Heart right ventricle (tissue), 16 donors: ENCODE measurements at regions not wholly inside any gene's neighbourhood (a gene's known extent, or its start where the extent isn't known, plus 50 kb on each side); places are given as distances from the start of the nearest gene placed in this dataset.

Experiments
- ATAC-seq, 8 donors: fragments of 200-7000 bp; cut with Tn5 transposase; one replicate each; pipeline ENCODE4 v1.9.1; 2020; ENCODE audit warnings: mild to moderate bottlenecking in 8 of 8, moderate library complexity in 8 of 8, moderate number of reproducible peaks in 1 of 8
- DNase-seq, 2 donors: peaks; one replicate each; pipeline ENCODE4 v3.0.0-alpha.2; 2020
- H3K27ac ChIP-seq, 10 donors: fragments of 200-600 bp; sonication (generic) in 2 of 10; one replicate each; pipeline versions ENCODE4 v1.5.0 to v1.8.0; 2020 to 2022; ENCODE audit warnings: mild to moderate bottlenecking in 3 of 10
- H3K27me3 ChIP-seq, 7 donors: fragments of 200-600 bp; one replicate each; pipeline ENCODE4 v1.8.0; 2021 to 2022; ENCODE audit warnings: mild to moderate bottlenecking in 2 of 7
- H3K36me3 ChIP-seq, 9 donors: fragments of 200-600 bp; sonication (generic) in 1 of 9; one replicate each; pipeline versions ENCODE4 v1.5.0 to v1.8.0; 2020 to 2022; ENCODE audit warnings: mild to moderate bottlenecking in 2 of 9
- H3K4me1 ChIP-seq, 9 donors: fragments of 200-600 bp; sonication (generic) in 1 of 9; one replicate each; pipeline versions ENCODE4 v1.5.0 to v1.8.0; 2020 to 2022; ENCODE audit warnings: mild to moderate bottlenecking in 4 of 9
- H3K4me3 ChIP-seq, 10 donors: fragments of 200-600 bp; sonication (generic) in 2 of 10; one replicate each; pipeline versions ENCODE4 v1.5.0 to v1.8.0; 2020 to 2022; ENCODE audit warnings: mild to moderate bottlenecking in 7 of 10, moderate library complexity in 2 of 10
- H3K9me3 ChIP-seq, 11 donors: fragments of 200-600 bp in 10 of 11; sonication (generic) in 2 of 11; one replicate each; pipeline versions ENCODE4 v1.5.0 to v1.8.0; 2013 to 2022; ENCODE audit warnings: mild to moderate bottlenecking in 2 of 11, control low read depth in 1 of 11, moderate library complexity in 1 of 11
- WGBS, 2 donors: extraction: QIAGEN DNeasy Blood & Tissue Kit; methylation state at CpG; one replicate each; pipeline ENCODE4 v1.1.7; 2013; ENCODE audit warnings: inconsistent platforms in 1 of 2; 5-methylcytosine and 5-hydroxymethylcytosine counted together
- intact Hi-C, 10 donors: fragments of 100-400 bp; cut with DNase I; formaldehyde crosslinking; loops; one replicate each; pipeline versions ENCODE4 v1.11.1 to v1.14.2; 2022
- TF ChIP-seq, protein P1 (sequence below), 9 donors: fragments of 200-600 bp; sonication (generic) in 2 of 9; IDR thresholded peaks; one replicate each; pipeline versions ENCODE4 v1.5.0 to v1.8.0; 2021 to 2022; ENCODE audit warnings: antibody characterized with exemption in 9 of 9, mild to moderate bottlenecking in 5 of 9, moderate library complexity in 1 of 9
- donor health status: Arrhythmogenic right ventricular cardiomyopathy.
- donor health status: ischemic (EF 13 %, LVEDD 7.1; RV severe dilation, severe dysfunction).
- donor health status: healthy with polysubstance abuse.
- donor health status: DM: no; HTN: yes; CAD: no.
- donor health status: DM: no; HTN: no; CAD: no.
- donor health status: ischemic (EF 25% LVEDD 6.9; RV normal size, moderate dysfunction).
- donor health status: ischemic (EF 25% LVEDD 5.7; RV mildly dilated, moderate dysfunction).
- donor health status: healthy.
- donor health status: DM: yes; HTN: yes; CAD: no.
- donor health status: Ischemic cardiomyopathy.
- donor health status: ischemic (EF 35%, LVEDD 5.7; RV mildly dilated, moderate dysfunction).
- donor health status: nonischemic (EF 11% LVEDD 7.7; RV severe dilation, severe dysfunction).
- donor health status: DM: yes; HTN: yes; CAD: no.
- donor health status: PGD.
- donor health status: ischemic (EF 29% LVEDD 5.4; RV normal size, mild dysfunction).
- donor health status: nonischemic (EF 23%, LVEDD 6.1; RV moderate dilation, normal function).

DNA sequence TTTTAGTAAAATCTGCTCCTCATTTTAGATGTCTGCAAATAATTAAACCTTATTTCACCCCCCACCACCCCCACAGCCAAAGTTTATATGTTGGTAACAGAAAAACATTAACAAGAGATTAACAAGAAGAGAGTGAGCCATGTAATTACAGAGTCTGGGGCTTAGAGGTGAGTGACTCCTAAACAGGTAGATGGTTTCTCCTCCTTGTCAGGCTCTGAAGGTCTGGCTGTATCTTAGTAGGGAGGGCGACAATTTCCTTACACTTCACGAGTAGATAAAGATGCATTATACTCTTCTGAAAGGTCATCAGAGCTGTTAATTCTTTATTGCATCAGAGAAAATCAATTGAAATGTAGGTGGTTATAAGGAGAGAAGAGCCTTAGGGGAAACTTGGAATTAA is 171.8 kb upstream of the ANKRD50 start:
- Histone ChIP-seq H3K36me3 (no peaks in the 10 kb centered on the region), H3K27ac (no peak overlapping the region), H3K9me3 (no peaks in the 10 kb centered on the region), H3K27me3 (no peaks in the 10 kb centered on the region), H3K4me1 (no peaks in the 10 kb centered on the region), H3K4me3 (no peak overlapping the region)
- DNase-seq (no peak), ATAC-seq (no peak)
- TF ChIP-seq, protein P1, sequence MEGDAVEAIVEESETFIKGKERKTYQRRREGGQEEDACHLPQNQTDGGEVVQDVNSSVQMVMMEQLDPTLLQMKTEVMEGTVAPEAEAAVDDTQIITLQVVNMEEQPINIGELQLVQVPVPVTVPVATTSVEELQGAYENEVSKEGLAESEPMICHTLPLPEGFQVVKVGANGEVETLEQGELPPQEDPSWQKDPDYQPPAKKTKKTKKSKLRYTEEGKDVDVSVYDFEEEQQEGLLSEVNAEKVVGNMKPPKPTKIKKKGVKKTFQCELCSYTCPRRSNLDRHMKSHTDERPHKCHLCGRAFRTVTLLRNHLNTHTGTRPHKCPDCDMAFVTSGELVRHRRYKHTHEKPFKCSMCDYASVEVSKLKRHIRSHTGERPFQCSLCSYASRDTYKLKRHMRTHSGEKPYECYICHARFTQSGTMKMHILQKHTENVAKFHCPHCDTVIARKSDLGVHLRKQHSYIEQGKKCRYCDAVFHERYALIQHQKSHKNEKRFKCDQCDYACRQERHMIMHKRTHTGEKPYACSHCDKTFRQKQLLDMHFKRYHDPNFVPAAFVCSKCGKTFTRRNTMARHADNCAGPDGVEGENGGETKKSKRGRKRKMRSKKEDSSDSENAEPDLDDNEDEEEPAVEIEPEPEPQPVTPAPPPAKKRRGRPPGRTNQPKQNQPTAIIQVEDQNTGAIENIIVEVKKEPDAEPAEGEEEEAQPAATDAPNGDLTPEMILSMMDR (IDR thresholded peaks at IDR 0.05), result no peak
- intact Hi-C loops, result no loop called here
- WGBS, 2 donors, result 82 to 96% methylated on average over 2 of the region's 2 CpGs

DNA sequence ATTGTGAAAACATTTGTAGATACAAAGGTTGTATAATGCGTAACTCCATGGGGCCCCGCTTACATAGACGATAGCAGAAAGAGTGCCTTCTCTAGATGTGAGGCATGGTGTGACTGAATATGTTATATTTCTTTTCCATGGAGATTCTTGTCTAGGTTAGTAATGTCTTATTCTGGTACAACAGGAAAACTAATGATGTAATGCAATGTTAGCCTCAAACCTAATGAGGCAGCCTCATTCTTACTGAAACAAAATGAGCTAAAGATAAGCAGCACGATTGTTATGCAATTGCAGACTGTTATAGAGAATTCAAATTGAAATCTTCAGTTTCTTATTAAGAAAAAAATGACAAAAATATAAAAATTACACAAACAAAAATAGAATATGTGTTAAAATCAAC is 171.1 kb upstream of the ANKRD50 start:
- WGBS, 2 donors, result 67 to 72% methylated on average over 4 of the region's 4 CpGs
- intact Hi-C loops, result no loop called here
- Histone ChIP-seq H3K36me3 (no peaks in the 10 kb centered on the region), H3K27ac (no peak overlapping the region), H3K27me3 (no peaks in the 10 kb centered on the region), H3K4me3 (no peak overlapping the region), H3K4me1 (no peaks in the 10 kb centered on the region), H3K9me3 (no peaks in the 10 kb centered on the region)
- DNase-seq (no peak), ATAC-seq (no peak)
- TF ChIP-seq, protein P1 (IDR thresholded peaks at IDR 0.05), result no peak

DNA sequence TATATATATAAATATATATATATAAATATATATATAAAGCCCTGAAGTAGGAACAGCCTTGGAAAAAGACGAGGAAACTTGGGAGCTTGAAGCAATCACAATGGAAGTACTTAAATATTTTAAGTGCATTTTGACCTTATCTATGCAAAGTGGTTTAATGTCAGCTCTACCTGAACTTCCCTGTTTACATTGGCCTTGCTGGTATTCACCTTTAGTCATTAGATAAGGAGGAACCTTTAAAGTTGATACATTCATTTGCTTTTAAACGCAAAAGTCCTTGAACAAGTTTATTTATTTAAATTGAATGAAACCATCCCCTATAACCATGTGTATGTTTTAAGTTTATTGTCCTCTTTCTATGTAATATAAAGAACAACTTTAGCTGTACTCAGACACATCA is 166.7 kb upstream of the ANKRD50 start:
- ATAC-seq, result no peak
- DNase-seq, result no peak
- intact Hi-C loops, result no loop called here
- H3K36me3 ChIP-seq, result no peaks in the 10 kb centered on the region
- H3K4me1 ChIP-seq, result no peaks in the 10 kb centered on the region
- 95 to 99% methylated on average over 2 of the region's 2 CpGs for WGBS, 2 donors
- H3K27ac ChIP-seq, result no peak overlapping the region
- peaks cover 0 to 9% (median 0%) of the 10 kb centered on the region in 11 donors for H3K9me3 ChIP-seq
- no peak overlapping the region for H3K4me3 ChIP-seq
- no peaks in the 10 kb centered on the region for H3K27me3 ChIP-seq
- TF ChIP-seq, protein P1 (IDR thresholded peaks at IDR 0.05), result no peak

DNA sequence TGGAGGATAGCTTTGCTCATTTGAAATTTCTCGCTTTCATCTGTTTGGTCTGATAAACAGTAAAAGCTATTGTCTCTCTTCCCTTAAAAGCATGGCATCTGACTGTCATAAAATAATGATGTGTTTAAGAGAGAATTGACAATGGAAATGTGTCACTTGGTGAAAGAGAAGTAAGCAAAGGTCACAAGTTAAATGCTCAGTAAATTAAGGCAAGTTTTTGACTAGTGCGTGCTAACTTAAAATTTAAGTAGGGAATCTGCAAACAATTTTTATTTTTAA is 161.6 kb upstream of the ANKRD50 start:
- Histone ChIP-seq H3K27ac (no peak overlapping the region), H3K4me3 (no peak overlapping the region), H3K4me1 (no peaks in the 10 kb centered on the region), H3K9me3 (peaks cover 0 to 9% (median 0%) of the 10 kb centered on the region in 11 donors), H3K36me3 (no peaks in the 10 kb centered on the region), H3K27me3 (no peaks in the 10 kb centered on the region)
- intact Hi-C loops, result no loop called here
- TF ChIP-seq, protein P1 (IDR thresholded peaks at IDR 0.05), result no peak
- no peak for DNase-seq
- no peak for ATAC-seq
- 96 to 99% methylated on average over 2 of the region's 2 CpGs for WGBS, 2 donors
